Astrocyte (in vitro differentiated cells and primary cell): ENCODE measurements at regions not wholly inside any gene's neighbourhood (a gene's known extent, or its start where the extent isn't known, plus 50 kb on each side); places are given as distances from the start of the nearest gene placed in this dataset.

Source experiments
- CTCF ChIP-seq: IDR thresholded peaks from 2 replicates; pipeline ENCODE4 v1.5.1; 2011; ENCODE audit warnings: low read depth, mild to moderate bottlenecking, inconsistent platforms, low read length, moderate library complexity; ENCODE audit not compliant: insufficient read depth
- EZH2 ChIP-seq: IDR thresholded peaks from 2 replicates; pipeline ENCODE4 v1.6.1; 2012; ENCODE audit warnings: mild to moderate bottlenecking, low read length, inconsistent platforms; ENCODE audit not compliant: insufficient read depth

- TF ChIP-seq CTCF (no peak), EZH2 (no peak)
These were observed 253.1 kb upstream of the PITRM1 start for GRCh38 chr10:3425716-3426115.
